Sigmoid colon (tissue), 6 donors: ENCODE measurements at regions not wholly inside any gene's neighbourhood (a gene's known extent, or its start where the extent isn't known, plus 50 kb on each side); places are given as distances from the start of the nearest gene placed in this dataset.

Experiments used
- DNase-seq: peaks from one replicate; pipeline ENCODE4 v3.0.0-alpha.2; 2019
- H3K27ac ChIP-seq, 4 donors: fragments of 200-600 bp; sonication (generic); one replicate each; pipeline ENCODE4 v1.5.1; 2016 to 2019; ENCODE audit warnings: mild to moderate bottlenecking in 1 of 4
- H3K27me3 ChIP-seq, 3 donors: fragments of 200-600 bp; sonication (generic); one replicate each; pipeline ENCODE4 v1.5.1; 2019; ENCODE audit warnings: mild to moderate bottlenecking in 1 of 3
- H3K36me3 ChIP-seq, 4 donors: fragments of 200-600 bp; sonication (generic); one replicate each; pipeline ENCODE4 v1.5.1; 2016 to 2019
- H3K4me1 ChIP-seq, 4 donors: fragments of 200-600 bp; sonication (generic); one replicate each; pipeline ENCODE4 v1.5.1; 2017 to 2019
- H3K4me3 ChIP-seq, 4 donors: fragments of 200-600 bp; sonication (generic); one replicate each; pipeline ENCODE4 v1.5.1; 2017 to 2019; ENCODE audit warnings: mild to moderate bottlenecking in 2 of 4, moderate library complexity in 1 of 4
- H3K9me3 ChIP-seq, 4 donors: fragments of 200-600 bp in 3 of 4; sonication (generic) in 3 of 4; one replicate each; pipeline versions ENCODE4 v1.5.1 to v1.6.1; 2013 to 2019
- EP300 ChIP-seq, 4 donors: sonication (generic); formaldehyde crosslinking; IDR thresholded peaks; one replicate each; pipeline ENCODE4 v1.6.1; 2017; ENCODE audit warnings: antibody characterized with exemption in 4 of 4
- POLR2A ChIP-seq, 2 donors: fragments of 450-650 bp; IDR thresholded peaks; one replicate each; pipeline ENCODE4 v1.6.1; 2016; ENCODE audit warnings: antibody characterized with exemption in 2 of 2, mild to moderate bottlenecking in 2 of 2, moderate library complexity in 2 of 2
- POLR2AphosphoS5 ChIP-seq, 4 donors: sonication (generic); formaldehyde crosslinking; IDR thresholded peaks; one replicate each; pipeline ENCODE4 v1.6.1; 2017; ENCODE audit warnings: antibody characterized with exemption in 4 of 4
- WGBS, 2 donors: extraction: QIAGEN DNeasy Blood & Tissue Kit; methylation state at CpG; one replicate each; pipeline ENCODE4 v1.1.7; 2013; 5-methylcytosine and 5-hydroxymethylcytosine counted together
- intact Hi-C: fragments of 100-400 bp; cut with DNase I; formaldehyde crosslinking; loops from one replicate; pipeline ENCODE4 v1.15.1; 2023
- TF ChIP-seq, protein P1 (sequence below), 4 experiments: fragments of 450-650 bp in 3 of 4; fragments of 200-600 bp in 1 of 4; IDR thresholded peaks; one replicate each; pipeline ENCODE4 v1.5.1; 2016 to 2019; ENCODE audit warnings: antibody characterized with exemption in 4 of 4, mild to moderate bottlenecking in 3 of 4, moderate library complexity in 2 of 4
- donor health status: healthy with polysubstance abuse.
- donor health status: healthy.

- intact Hi-C loops = no loop called here
- DNase-seq = no peak
- Histone ChIP-seq H3K9me3 (no peaks in the 10 kb centered on the region), H3K27ac (no peak overlapping the region), H3K4me3 (no peak overlapping the region), H3K4me1 (no peaks in the 10 kb centered on the region), H3K36me3 (no peaks in the 10 kb centered on the region), H3K27me3 (no peaks in the 10 kb centered on the region)
- TF ChIP-seq EP300 (IDR thresholded peaks at IDR 0.05) (no peak), POLR2A (IDR thresholded peaks at IDR 0.05) (no peak), POLR2AphosphoS5 (IDR thresholded peaks at IDR 0.05) (no peak)
- TF ChIP-seq, protein P1, sequence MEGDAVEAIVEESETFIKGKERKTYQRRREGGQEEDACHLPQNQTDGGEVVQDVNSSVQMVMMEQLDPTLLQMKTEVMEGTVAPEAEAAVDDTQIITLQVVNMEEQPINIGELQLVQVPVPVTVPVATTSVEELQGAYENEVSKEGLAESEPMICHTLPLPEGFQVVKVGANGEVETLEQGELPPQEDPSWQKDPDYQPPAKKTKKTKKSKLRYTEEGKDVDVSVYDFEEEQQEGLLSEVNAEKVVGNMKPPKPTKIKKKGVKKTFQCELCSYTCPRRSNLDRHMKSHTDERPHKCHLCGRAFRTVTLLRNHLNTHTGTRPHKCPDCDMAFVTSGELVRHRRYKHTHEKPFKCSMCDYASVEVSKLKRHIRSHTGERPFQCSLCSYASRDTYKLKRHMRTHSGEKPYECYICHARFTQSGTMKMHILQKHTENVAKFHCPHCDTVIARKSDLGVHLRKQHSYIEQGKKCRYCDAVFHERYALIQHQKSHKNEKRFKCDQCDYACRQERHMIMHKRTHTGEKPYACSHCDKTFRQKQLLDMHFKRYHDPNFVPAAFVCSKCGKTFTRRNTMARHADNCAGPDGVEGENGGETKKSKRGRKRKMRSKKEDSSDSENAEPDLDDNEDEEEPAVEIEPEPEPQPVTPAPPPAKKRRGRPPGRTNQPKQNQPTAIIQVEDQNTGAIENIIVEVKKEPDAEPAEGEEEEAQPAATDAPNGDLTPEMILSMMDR (IDR thresholded peaks at IDR 0.05) = no peak
- WGBS, 2 donors = 79 to 83% methylated on average over 4 of the region's 4 CpGs
Measured at GRCh38 chr3:106214641-106215040, 345.8 kb upstream of the CBLB start.

GRCh38 chr3:106215047-106215446 lies 346.2 kb upstream of the CBLB start:
- TF ChIP-seq, protein P1 (IDR thresholded peaks at IDR 0.05) = no peak
- no peak for TF ChIP-seq POLR2AphosphoS5 (IDR thresholded peaks at IDR 0.05)
- TF ChIP-seq EP300 (IDR thresholded peaks at IDR 0.05) = no peak
- no peaks in the 10 kb centered on the region for H3K27me3 ChIP-seq
- WGBS, 2 donors = 85 to 96% methylated on average over 1 of the region's 1 CpG
- H3K9me3 ChIP-seq = no peaks in the 10 kb centered on the region
- H3K36me3 ChIP-seq = no peaks in the 10 kb centered on the region
- DNase-seq = no peak
- no peaks in the 10 kb centered on the region for H3K4me1 ChIP-seq
- no peak overlapping the region for H3K4me3 ChIP-seq
- intact Hi-C loops = no loop called here
- H3K27ac ChIP-seq = no peak overlapping the region

DNA sequence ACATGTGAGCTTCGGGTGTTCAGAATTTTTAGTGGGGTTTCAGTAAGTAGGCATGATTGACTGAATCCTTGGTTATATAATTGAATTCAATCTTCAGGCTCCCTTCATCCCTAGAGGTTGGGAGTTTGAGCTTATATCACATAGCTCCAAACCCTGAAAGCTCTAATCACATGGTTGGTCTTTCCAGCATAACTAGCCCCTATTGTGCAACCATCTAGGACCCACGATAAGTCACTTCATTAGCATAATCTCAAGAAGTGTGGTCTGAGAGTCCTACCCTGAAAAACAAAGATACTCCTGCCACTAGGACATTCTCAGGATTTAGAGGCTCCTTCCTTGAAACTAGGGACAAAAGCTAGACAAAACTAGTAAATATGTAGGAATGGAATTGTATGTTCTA lies 348.9 kb upstream of the CBLB start:
- H3K4me1 ChIP-seq = no peaks in the 10 kb centered on the region

DNA sequence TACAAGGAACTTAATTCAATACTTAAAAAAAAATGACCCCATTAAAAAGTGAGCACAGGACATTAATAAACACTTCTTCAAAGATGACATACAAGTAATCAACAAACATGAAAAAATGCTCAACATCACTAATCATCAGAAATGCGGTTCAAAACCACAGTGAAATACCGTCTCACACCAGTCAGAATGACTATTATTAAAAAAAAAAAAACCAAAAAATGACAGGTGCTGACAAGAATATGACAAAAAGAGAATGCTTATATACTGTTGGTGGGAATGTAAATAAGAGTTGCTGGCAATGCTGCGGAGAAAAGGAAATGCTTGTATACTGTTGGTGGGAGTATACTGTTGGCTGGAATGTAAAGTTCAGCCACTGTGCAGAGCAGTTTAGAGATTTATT lies 358.3 kb upstream of the CBLB start:
- WGBS, 2 donors = 82 to 94% methylated on average over 3 of the region's 3 CpGs
- intact Hi-C loops = no loop called here
- Histone ChIP-seq H3K27ac (no peak overlapping the region), H3K36me3 (no peaks in the 10 kb centered on the region), H3K27me3 (no peaks in the 10 kb centered on the region), H3K4me1 (no peaks in the 10 kb centered on the region), H3K4me3 (no peak overlapping the region), H3K9me3 (no peaks in the 10 kb centered on the region)
- TF ChIP-seq POLR2AphosphoS5 (IDR thresholded peaks at IDR 0.05) (no peak), POLR2A (IDR thresholded peaks at IDR 0.05) (no peak), EP300 (IDR thresholded peaks at IDR 0.05) (no peak)
- TF ChIP-seq, protein P1 (IDR thresholded peaks at IDR 0.05) = no peak
- DNase-seq = no peak

More for the DNA sequence above, 348.9 kb upstream of the CBLB start:
- TF ChIP-seq, protein P1 (IDR thresholded peaks at IDR 0.05) = no peak
- TF ChIP-seq POLR2AphosphoS5 (IDR thresholded peaks at IDR 0.05) (no peak), POLR2A (IDR thresholded peaks at IDR 0.05) (no peak), EP300 (IDR thresholded peaks at IDR 0.05) (no peak)
- no peaks in the 10 kb centered on the region for H3K36me3 ChIP-seq
- peaks cover 0 to 1% (median 0%) of the 10 kb centered on the region in 4 donors for H3K9me3 ChIP-seq
- no peaks in the 10 kb centered on the region for H3K27me3 ChIP-seq
- no peak overlapping the region for H3K4me3 ChIP-seq
- intact Hi-C loops = no loop called here
- H3K27ac ChIP-seq = no peak overlapping the region
- DNase-seq = no peak
- 92% methylated on average over 2 of the region's 2 CpGs for WGBS, 2 donors

- Histone ChIP-seq H3K36me3 (no peaks in the 10 kb centered on the region), H3K4me3 (no peak overlapping the region), H3K27ac (no peak overlapping the region), H3K27me3 (no peaks in the 10 kb centered on the region), H3K4me1 (no peaks in the 10 kb centered on the region), H3K9me3 (no peaks in the 10 kb centered on the region)
- WGBS, 2 donors = 70 to 79% methylated on average over 2 of the region's 2 CpGs
- TF ChIP-seq, protein P1 (IDR thresholded peaks at IDR 0.05) = no peak
- no peak for TF ChIP-seq EP300 (IDR thresholded peaks at IDR 0.05)
- intact Hi-C loops = no loop called here
- DNase-seq = no peak
Measured at GRCh38 chr3:106228271-106228670, 359.5 kb upstream of the CBLB start.
